WTC11 (cell line): ENCODE measurements at regions not wholly inside any gene's neighbourhood (a gene's known extent, or its start where the extent isn't known, plus 50 kb on each side); places are given as distances from the start of the nearest gene placed in this dataset.

Source experiments
- ATAC-seq: fragments of 200-7000 bp; cut with Tn5 transposase; 2 replicates; pipeline ENCODE4 v1.10.0; 2021; ENCODE audit warnings: mild to moderate bottlenecking, moderate library complexity
- CTCF ChIA-PET: fragments of 300-600 bp; sonication (Branson Sonifier 250); formaldehyde crosslinking; loops from one replicate; lab custom pipeline; 2021; ENCODE audit warnings: antibody characterized with exemption; lab: Charles Lee
- POLR2A ChIA-PET: fragments of 350-600 bp; sonication (Branson Sonifier 250); formaldehyde crosslinking; loops from one replicate; lab custom pipeline; 2021; ENCODE audit warnings: antibody characterized with exemption; lab: Charles Lee
- DNase-seq: peaks from one replicate; pipeline ENCODE4 v3.0.0; 2021; ENCODE audit warnings: low spot score
- H3K27ac Mint-ChIP-seq: 2 replicates; pipeline ENCODE4 v1.8.0; 2021; ENCODE audit warnings: mixed read lengths
- H3K27me3 Mint-ChIP-seq: 2 replicates; pipeline ENCODE4 v1.8.0; 2021; ENCODE audit warnings: low read depth, mild to moderate bottlenecking, moderate library complexity, mixed read lengths
- H3K36me3 Mint-ChIP-seq: 2 replicates; pipeline ENCODE4 v1.8.0; 2021; ENCODE audit warnings: mixed read lengths
- H3K4me1 Mint-ChIP-seq: 2 replicates; pipeline ENCODE4 v1.8.0; 2022; ENCODE audit warnings: mixed read lengths
- H3K4me3 Mint-ChIP-seq: 2 replicates; pipeline ENCODE4 v1.8.0; 2021; ENCODE audit warnings: mild to moderate bottlenecking, moderate library complexity, mixed read lengths
- H3K9me3 Mint-ChIP-seq: 2 replicates; pipeline ENCODE4 v1.8.0; 2021; ENCODE audit warnings: mixed read lengths
- ELF4 ChIP-seq: sonication (generic); formaldehyde crosslinking; IDR thresholded peaks from 2 replicates; pipeline ENCODE4 v1.8.1; 2022; ENCODE audit warnings: low read depth, mild to moderate bottlenecking, moderate library complexity, missing genetic modification reagents
- EMX1 ChIP-seq: fragments of 250-450 bp; sonication (Bioruptor Pico); IDR thresholded peaks from 2 replicates; pipeline ENCODE4 v1.8.0; 2021; ENCODE audit warnings: mild to moderate bottlenecking
- ESRRA ChIP-seq: sonication (generic); formaldehyde crosslinking; IDR thresholded peaks from 2 replicates; pipeline ENCODE4 v1.8.1; 2022; ENCODE audit warnings: mild to moderate bottlenecking, missing genetic modification reagents, borderline replicate concordance
- GRHL2 ChIP-seq: fragments of 250-450 bp; sonication (Bioruptor Pico); IDR thresholded peaks from 2 replicates; pipeline ENCODE4 v1.8.0; 2022; ENCODE audit warnings: mild to moderate bottlenecking, moderate library complexity; ENCODE audit not compliant: insufficient replicate concordance, severe bottlenecking
- GTF2I ChIP-seq: fragments of 250-450 bp; sonication (Bioruptor Pico); conservative IDR thresholded peaks from 2 replicates; pipeline ENCODE4 v1.4.0; 2021; ENCODE audit warnings: mild to moderate bottlenecking
- IRF2 ChIP-seq: sonication (generic); formaldehyde crosslinking; IDR thresholded peaks from 2 replicates; pipeline ENCODE4 v1.8.0; 2022; ENCODE audit warnings: low read depth, missing genetic modification reagents, borderline replicate concordance
- SP1 ChIP-seq: sonication (generic); formaldehyde crosslinking; conservative IDR thresholded peaks from 2 replicates; pipeline ENCODE4 v1.8.1; 2022; ENCODE audit warnings: missing genetic modification reagents
- TP53 ChIP-seq: sonication (generic); formaldehyde crosslinking; IDR thresholded peaks from 2 replicates; pipeline ENCODE4 v1.8.1; 2023; ENCODE audit warnings: mild to moderate bottlenecking, missing genetic modification reagents
- ZBTB21 ChIP-seq: sonication (generic); formaldehyde crosslinking; IDR thresholded peaks from 2 replicates; pipeline ENCODE4 v1.8.1; 2023; ENCODE audit warnings: mild to moderate bottlenecking, missing genetic modification reagents, borderline replicate concordance
- ZNF219 ChIP-seq: sonication (generic); formaldehyde crosslinking; IDR thresholded peaks from 2 replicates; pipeline ENCODE4 v1.8.0; 2023; ENCODE audit warnings: missing genetic modification reagents, mild to moderate bottlenecking, borderline replicate concordance
- ZNF232 ChIP-seq: sonication (generic); formaldehyde crosslinking; IDR thresholded peaks from 2 replicates; pipeline ENCODE4 v1.8.0; 2022; ENCODE audit warnings: mild to moderate bottlenecking, missing genetic modification reagents
- ZNF416 ChIP-seq: fragments of 250-450 bp; sonication (Bioruptor Pico); IDR thresholded peaks from 2 replicates; pipeline ENCODE4 v1.9.0; 2021; ENCODE audit warnings: mild to moderate bottlenecking, inconsistent platforms
- TF ChIP-seq, protein P1 (sequence below): sonication (generic); formaldehyde crosslinking; IDR thresholded peaks from 2 replicates; pipeline ENCODE4 v1.8.0; 2022; ENCODE audit warnings: mild to moderate bottlenecking, missing genetic modification reagents
- TF ChIP-seq, protein P2 (sequence below): sonication (generic); formaldehyde crosslinking; IDR thresholded peaks from 2 replicates; pipeline ENCODE4 v1.8.1; 2022; ENCODE audit warnings: low read depth, mild to moderate bottlenecking, moderate library complexity, missing genetic modification reagents, borderline replicate concordance
- TF ChIP-seq, protein P3 (sequence below): fragments of 250-450 bp; sonication (Bioruptor Pico); conservative IDR thresholded peaks from 2 replicates; pipeline ENCODE4 v1.9.0; 2021; ENCODE audit warnings: mild to moderate bottlenecking
- TF ChIP-seq, protein P4 (sequence below): sonication (generic); formaldehyde crosslinking; IDR thresholded peaks from 2 replicates; pipeline ENCODE4 v1.8.1; 2023; ENCODE audit warnings: mild to moderate bottlenecking, missing genetic modification reagents
- TF ChIP-seq, protein P5 (sequence below): sonication (generic); formaldehyde crosslinking; IDR thresholded peaks from 2 replicates; pipeline ENCODE4 v1.8.0; 2022; ENCODE audit warnings: mild to moderate bottlenecking, missing genetic modification reagents
- TF ChIP-seq, protein P6 (sequence below): sonication (generic); formaldehyde crosslinking; IDR thresholded peaks from 2 replicates; pipeline ENCODE4 v1.8.0; 2023; ENCODE audit warnings: mild to moderate bottlenecking, missing genetic modification reagents
- TF ChIP-seq, protein P7 (sequence below): sonication (generic); formaldehyde crosslinking; IDR thresholded peaks from 2 replicates; pipeline ENCODE4 v1.8.1; 2023; ENCODE audit warnings: mild to moderate bottlenecking, moderate library complexity, missing genetic modification reagents

DNA sequence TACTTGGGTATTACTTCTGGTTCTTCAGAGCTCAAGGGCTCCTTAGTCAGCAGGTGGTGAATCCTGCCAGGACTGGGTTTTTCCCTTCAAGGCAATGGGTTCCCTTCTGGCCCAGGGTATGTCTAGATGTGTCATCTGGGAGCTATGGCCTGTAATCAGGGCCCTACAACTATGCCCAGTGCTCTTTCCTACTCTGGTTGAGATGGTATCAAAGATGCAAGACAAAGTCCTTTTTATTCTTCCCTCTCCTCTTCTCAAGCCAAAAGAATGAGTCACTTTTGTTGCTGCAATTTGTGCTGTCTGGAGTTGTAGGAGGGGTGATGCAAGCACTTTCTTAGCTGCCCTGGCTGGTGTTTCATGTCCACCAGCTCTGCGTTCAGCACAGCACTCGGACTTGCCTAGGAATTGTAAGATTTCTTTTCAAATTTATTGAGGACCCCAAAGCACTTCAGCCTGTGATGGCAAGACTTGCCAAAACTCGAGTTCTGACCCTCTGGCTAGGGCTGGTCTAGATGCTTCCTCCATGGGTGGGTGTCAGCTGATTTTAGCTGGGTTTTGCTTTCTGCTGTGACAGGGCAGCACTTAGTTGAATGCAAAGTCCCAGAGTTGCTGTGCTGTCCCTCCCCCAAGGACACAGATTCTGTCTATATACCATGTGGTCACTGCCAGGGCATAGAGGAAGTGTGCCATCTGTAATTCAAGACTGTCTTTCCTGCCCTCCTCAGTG is 129.2 kb upstream of the CBLB start (continued):
- TF ChIP-seq ESRRA (CRISPR knock-in tag) (no peak), ZNF219 (no peak), ZNF416 (CRISPR knock-in tag) (no peak)
- TF ChIP-seq, protein P1, sequence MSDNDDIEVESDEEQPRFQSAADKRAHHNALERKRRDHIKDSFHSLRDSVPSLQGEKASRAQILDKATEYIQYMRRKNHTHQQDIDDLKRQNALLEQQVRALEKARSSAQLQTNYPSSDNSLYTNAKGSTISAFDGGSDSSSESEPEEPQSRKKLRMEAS = no peak

DNA sequence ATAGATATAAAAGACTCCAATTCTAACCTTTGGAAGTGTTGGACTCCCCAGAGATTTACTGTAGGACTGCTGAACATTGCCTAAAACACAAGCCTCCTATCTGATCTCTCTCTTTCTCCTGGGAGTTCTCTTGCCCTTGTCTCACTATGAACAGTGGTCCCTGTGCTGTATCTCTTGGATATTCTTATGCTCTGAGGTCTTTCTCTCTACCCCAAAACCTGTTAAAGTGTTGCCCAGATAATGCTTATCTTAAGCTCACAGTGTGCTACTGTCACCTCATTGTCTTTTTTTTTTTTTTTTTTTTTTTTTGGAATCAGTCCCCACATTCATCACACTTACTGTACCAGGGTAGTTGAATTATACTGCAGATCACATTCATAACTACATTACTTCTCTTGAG is 131.0 kb upstream of the CBLB start:
- Mint-ChIP-seq H3K27ac (no peak overlapping the region), H3K36me3 (no peaks in the 10 kb centered on the region; the same call in 1 of the 2 replicates), H3K27me3 (no peaks in the 10 kb centered on the region), H3K4me1 (no peaks in the 10 kb centered on the region), H3K9me3 (peaks cover 23% of the 10 kb centered on the region), H3K4me3 (no peak overlapping the region)
- no peak for DNase-seq
- TF ChIP-seq IRF2 (CRISPR knock-in tag) (no peak), SP1 (no peak), GRHL2 (CRISPR knock-in tag) (no peak), ELF4 (CRISPR knock-in tag) (no peak), TP53 (CRISPR knock-in tag) (no peak), ZNF232 (CRISPR knock-in tag) (no peak), ZBTB21 (CRISPR knock-in tag) (no peak), EMX1 (CRISPR knock-in tag) (no peak), GTF2I (no peak), ZNF416 (CRISPR knock-in tag) (no peak)
- TF ChIP-seq, protein P2, sequence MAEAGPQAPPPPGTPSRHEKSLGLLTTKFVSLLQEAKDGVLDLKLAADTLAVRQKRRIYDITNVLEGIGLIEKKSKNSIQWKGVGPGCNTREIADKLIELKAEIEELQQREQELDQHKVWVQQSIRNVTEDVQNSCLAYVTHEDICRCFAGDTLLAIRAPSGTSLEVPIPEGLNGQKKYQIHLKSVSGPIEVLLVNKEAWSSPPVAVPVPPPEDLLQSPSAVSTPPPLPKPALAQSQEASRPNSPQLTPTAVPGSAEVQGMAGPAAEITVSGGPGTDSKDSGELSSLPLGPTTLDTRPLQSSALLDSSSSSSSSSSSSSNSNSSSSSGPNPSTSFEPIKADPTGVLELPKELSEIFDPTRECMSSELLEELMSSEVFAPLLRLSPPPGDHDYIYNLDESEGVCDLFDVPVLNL = no peak
- TF ChIP-seq, protein P3, sequence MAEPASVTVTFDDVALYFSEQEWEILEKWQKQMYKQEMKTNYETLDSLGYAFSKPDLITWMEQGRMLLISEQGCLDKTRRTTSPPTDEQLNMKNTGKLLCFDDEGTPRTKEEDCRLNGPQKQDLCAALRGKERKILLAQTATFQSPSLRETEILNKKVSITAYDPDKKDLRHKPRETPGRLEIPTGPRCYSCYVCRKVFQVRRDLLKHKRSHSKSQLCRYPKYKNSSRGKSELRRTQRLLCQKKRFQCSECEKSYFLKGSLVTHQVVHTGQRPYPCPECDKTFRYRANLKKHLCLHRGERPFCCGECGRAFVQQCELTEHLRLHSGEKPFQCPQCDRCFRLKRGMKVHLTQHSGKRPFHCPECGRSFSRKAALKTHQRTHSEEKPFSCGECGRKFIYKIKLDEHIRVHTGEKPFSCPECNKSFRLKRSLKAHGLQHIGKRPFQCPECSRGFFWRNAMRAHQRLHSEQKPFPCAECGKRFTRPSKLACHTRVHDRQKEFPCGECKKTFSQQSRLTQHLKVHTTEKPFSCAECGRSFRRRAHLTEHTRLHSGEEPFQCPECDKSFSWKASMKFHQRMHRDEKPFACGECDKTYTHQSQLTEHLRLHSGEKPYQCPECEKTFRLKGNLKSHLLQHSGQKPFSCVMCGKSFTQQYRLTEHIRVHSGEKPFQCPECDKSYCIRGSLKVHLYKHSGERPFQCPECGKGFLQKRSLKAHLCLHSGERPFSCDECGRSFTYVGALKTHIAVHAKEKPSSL = no peak
- TF ChIP-seq, protein P4, sequence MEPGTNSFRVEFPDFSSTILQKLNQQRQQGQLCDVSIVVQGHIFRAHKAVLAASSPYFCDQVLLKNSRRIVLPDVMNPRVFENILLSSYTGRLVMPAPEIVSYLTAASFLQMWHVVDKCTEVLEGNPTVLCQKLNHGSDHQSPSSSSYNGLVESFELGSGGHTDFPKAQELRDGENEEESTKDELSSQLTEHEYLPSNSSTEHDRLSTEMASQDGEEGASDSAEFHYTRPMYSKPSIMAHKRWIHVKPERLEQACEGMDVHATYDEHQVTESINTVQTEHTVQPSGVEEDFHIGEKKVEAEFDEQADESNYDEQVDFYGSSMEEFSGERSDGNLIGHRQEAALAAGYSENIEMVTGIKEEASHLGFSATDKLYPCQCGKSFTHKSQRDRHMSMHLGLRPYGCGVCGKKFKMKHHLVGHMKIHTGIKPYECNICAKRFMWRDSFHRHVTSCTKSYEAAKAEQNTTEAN (CRISPR knock-in tag) = no peak
- TF ChIP-seq, protein P5, sequence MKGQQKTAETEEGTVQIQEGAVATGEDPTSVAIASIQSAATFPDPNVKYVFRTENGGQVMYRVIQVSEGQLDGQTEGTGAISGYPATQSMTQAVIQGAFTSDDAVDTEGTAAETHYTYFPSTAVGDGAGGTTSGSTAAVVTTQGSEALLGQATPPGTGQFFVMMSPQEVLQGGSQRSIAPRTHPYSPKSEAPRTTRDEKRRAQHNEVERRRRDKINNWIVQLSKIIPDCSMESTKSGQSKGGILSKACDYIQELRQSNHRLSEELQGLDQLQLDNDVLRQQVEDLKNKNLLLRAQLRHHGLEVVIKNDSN = no peak
- TF ChIP-seq, protein P6, sequence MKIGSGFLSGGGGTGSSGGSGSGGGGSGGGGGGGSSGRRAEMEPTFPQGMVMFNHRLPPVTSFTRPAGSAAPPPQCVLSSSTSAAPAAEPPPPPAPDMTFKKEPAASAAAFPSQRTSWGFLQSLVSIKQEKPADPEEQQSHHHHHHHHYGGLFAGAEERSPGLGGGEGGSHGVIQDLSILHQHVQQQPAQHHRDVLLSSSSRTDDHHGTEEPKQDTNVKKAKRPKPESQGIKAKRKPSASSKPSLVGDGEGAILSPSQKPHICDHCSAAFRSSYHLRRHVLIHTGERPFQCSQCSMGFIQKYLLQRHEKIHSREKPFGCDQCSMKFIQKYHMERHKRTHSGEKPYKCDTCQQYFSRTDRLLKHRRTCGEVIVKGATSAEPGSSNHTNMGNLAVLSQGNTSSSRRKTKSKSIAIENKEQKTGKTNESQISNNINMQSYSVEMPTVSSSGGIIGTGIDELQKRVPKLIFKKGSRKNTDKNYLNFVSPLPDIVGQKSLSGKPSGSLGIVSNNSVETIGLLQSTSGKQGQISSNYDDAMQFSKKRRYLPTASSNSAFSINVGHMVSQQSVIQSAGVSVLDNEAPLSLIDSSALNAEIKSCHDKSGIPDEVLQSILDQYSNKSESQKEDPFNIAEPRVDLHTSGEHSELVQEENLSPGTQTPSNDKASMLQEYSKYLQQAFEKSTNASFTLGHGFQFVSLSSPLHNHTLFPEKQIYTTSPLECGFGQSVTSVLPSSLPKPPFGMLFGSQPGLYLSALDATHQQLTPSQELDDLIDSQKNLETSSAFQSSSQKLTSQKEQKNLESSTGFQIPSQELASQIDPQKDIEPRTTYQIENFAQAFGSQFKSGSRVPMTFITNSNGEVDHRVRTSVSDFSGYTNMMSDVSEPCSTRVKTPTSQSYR (CRISPR knock-in tag) = no peak
- TF ChIP-seq, protein P7, sequence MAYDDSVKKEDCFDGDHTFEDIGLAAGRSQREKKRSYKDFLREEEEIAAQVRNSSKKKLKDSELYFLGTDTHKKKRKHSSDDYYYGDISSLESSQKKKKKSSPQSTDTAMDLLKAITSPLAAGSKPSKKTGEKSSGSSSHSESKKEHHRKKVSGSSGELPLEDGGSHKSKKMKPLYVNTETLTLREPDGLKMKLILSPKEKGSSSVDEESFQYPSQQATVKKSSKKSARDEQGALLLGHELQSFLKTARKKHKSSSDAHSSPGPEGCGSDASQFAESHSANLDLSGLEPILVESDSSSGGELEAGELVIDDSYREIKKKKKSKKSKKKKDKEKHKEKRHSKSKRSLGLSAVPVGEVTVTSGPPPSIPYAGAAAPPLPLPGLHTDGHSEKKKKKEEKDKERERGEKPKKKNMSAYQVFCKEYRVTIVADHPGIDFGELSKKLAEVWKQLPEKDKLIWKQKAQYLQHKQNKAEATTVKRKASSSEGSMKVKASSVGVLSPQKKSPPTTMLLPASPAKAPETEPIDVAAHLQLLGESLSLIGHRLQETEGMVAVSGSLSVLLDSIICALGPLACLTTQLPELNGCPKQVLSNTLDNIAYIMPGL = no peak
- ChIA-PET CTCF (no interaction called here), POLR2A (no interaction called here)
- ATAC-seq = no peak
